RPMI7951 (cell line): ENCODE measurements at regions not wholly inside any gene's neighbourhood (a gene's known extent, or its start where the extent isn't known, plus 50 kb on each side); places are given as distances from the start of the nearest gene placed in this dataset.
"Not testable (repeated sequence)": the region's sequence is repeated elsewhere in the genome, so short reads cannot be mapped to it uniquely, and the experiment has no call there.

ENCODE experiments used
- DNase-seq: peaks from one replicate; pipeline ENCODE4 v3.0.0-alpha.2; 2012; ENCODE audit warnings: low read depth

GRCh38 chr1:104463126-104463697, 713.5 kb downstream of the AMY1C start:
- DNase-seq, result no peak

- no peak for DNase-seq
Measured at GRCh38 chr1:104466068-104466467, 716.4 kb downstream of the AMY1C start.

GRCh38 chr1:104467590-104467989, 717.9 kb downstream of the AMY1C start:
- peak; percentile 0 for DNase-seq

GRCh38 chr1:104468282-104468681, 718.6 kb downstream of the AMY1C start:
- no peak for DNase-seq

- DNase-seq, result no peak
Measured at GRCh38 chr1:104476126-104476525, 726.4 kb downstream of the AMY1C start.

- no peak for DNase-seq
Measured at GRCh38 chr1:104488296-104489015, 738.8 kb downstream of the AMY1C start.

GRCh38 chr1:104526158-104526795, 776.6 kb downstream of the AMY1C start:
- DNase-seq, result no peak

- DNase-seq, result no peak
Measured at GRCh38 chr1:104531990-104532389, 782.3 kb downstream of the AMY1C start.

GRCh38 chr1:104574620-104575019, 824.9 kb downstream of the AMY1C start:
- no peak for DNase-seq

- no peak for DNase-seq
Measured at GRCh38 chr1:104592926-104593325, 843.2 kb downstream of the AMY1C start.

- DNase-seq, result no peak
Measured at GRCh38 chr1:104593413-104594187, 843.9 kb downstream of the AMY1C start.

- DNase-seq, result no peak
Measured at GRCh38 chr1:104617474-104617873, 867.8 kb downstream of the AMY1C start.

- DNase-seq, result no peak
Measured at GRCh38 chr1:104621221-104621620, 871.5 kb downstream of the AMY1C start.

- no peak for DNase-seq
Measured at GRCh38 chr1:104624538-104624937, 874.8 kb downstream of the AMY1C start.

GRCh38 chr1:104629589-104629988, 879.9 kb downstream of the AMY1C start:
- no peak for DNase-seq

- no peak for DNase-seq
Measured at GRCh38 chr1:104630567-104631149, 881.0 kb downstream of the AMY1C start.

- DNase-seq, result no peak
Measured at GRCh38 chr1:104636581-104636980, 886.9 kb downstream of the AMY1C start.

GRCh38 chr1:104646233-104646632, 896.5 kb downstream of the AMY1C start:
- DNase-seq, result no peak

- peak; percentile 2 for DNase-seq
Measured at GRCh38 chr1:104648269-104648691, 898.6 kb downstream of the AMY1C start.

GRCh38 chr1:104664374-104664773, 914.7 kb downstream of the AMY1C start:
- not testable (repeated sequence) for DNase-seq

GRCh38 chr1:104665300-104665699, 915.6 kb downstream of the AMY1C start:
- DNase-seq, result no peak
